ENCODE measurements at regions not wholly inside any gene's neighbourhood (a gene's known extent, or its start where the extent isn't known, plus 50 kb on each side); places are given as distances from the start of the nearest gene placed in this dataset.
A peak's percentile ranks its signal among the peaks of the same experiment; 100 is the strongest.

DNA sequence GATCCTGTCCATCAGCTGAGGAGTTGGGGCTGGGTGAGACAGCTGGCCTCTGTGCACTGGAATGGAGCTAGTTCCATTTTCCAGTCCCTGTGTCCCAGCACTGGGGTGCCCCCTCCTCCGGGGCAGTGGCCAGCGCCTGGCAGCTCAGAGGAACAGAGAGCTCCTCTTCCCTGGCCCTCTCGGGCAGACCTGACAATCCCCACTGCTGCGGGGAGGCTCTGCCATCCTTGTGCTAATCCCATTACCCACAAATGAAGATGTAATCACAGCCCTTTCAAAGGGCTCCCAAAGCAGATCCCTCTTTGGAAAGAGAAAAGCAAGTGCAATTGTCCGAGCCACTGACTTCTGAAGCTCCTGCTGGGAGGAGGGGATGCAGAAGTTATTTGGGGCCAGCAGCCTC lies 75.1 kb upstream of the MSX1 start:
- 56% methylated on average over 5 of the region's 5 CpGs for WGBS
- no peaks in the 10 kb centered on the region for H3K4me1 ChIP-seq (ENCODE audit: control insufficient read depth, insufficient read depth, low read length)
- ATAC-seq (no peak), DNase-seq (no peak)
- H3K27ac ChIP-seq (ENCODE audit: low read length) = no peak overlapping the region
- intact Hi-C loops (cut with DNase I) = no loop called here
- no peaks in the 10 kb centered on the region for H3K9me3 ChIP-seq (ENCODE audit: control insufficient read depth, low read length)
- H3K27me3 ChIP-seq (ENCODE audit: control insufficient read depth, insufficient read depth) = no peaks in the 10 kb centered on the region
- no peak overlapping the region for H3K4me3 ChIP-seq (ENCODE audit: low read length)

DNA sequence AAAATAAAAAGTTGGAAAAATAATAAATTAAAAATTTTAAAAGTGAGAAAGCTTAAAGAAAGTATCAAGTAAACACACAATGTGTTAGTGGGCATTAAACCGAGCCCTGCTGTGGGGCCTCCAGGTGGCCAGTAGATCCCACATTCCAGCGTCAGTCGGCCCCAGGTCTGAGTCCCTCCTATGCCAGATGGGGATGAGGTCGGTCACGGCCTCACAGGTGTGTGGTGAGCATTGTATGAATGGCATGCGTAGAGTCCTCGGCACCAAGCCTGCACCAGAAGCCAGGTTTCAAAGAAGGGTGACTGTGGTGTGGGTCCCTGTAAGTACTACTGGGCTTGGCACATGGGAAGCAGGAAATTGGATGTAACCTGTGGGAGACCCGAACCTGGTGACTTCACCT lies 75.6 kb upstream of the MSX1 start:
- Histone ChIP-seq H3K9me3 (ENCODE audit: control insufficient read depth, low read length) (no peaks in the 10 kb centered on the region), H3K4me1 (ENCODE audit: control insufficient read depth, insufficient read depth, low read length) (no peaks in the 10 kb centered on the region), H3K4me3 (ENCODE audit: low read length) (no peak overlapping the region), H3K27ac (ENCODE audit: low read length) (no peak overlapping the region), H3K27me3 (ENCODE audit: control insufficient read depth, insufficient read depth) (no peaks in the 10 kb centered on the region)
- DNase-seq (no peak), ATAC-seq (no peak)
- 80% methylated on average over 8 of the region's 8 CpGs for WGBS
- intact Hi-C loops (cut with DNase I) = no loop called here

DNA sequence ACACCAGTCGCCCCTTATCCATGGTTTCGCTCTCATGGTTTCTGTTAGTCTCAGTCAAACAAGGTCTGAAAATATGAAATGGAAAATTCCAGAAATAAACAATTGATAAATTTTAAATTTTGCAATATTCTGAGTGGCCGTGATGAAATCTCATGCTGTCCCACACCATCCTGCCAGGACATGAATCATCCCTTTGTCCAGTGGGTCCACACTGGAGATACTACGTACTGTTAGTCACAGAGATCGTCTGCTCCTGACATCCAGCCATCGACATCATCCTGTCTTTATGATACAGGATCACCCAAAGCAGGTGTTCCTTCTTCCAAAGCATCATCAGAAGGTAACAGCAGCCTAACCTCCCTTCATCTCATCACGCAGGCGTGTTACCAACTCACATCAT lies 76.5 kb upstream of the MSX1 start:
- WGBS = 68% methylated on average over 8 of the region's 8 CpGs
- H3K4me3 ChIP-seq (ENCODE audit: low read length) = no peak overlapping the region
- ATAC-seq = no peak

DNA sequence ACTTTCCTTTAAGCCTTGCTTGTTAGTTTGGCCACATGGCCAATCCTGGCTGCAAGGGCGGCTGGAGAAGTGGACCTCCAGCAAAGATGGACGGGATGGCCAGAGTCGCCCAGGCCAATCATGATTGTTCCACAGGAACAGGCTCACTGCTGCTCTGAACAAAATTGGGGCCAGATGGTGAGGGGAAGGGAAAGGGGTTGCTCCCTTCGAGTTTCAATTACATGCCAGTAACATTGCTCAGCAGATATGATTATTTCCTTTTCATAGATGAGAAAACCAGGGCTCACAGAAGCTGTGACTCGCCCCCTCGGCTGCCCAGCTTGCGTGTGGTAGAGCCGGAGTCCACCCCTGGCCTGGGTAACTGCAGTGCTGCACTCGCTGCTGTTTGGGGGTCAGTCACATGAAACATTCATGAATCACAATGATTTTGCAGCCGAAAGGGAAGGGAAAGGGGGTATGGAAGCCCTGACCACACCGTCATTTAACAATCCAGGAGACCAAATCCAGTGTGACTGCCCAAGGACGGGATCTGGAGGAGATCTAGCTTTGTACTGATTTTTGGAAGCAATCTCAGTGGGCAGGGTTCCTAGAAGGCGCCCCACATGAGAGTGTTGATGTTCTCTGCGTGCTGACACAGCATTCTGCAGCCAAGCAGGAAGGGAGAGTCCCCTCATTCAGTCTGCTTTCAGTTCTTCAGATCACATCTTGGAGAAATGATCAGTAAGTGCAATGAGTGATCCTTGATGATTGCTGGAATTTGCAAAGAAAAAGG lies 77.3 kb upstream of the MSX1 start:
- Histone ChIP-seq H3K27me3 (ENCODE audit: control insufficient read depth, insufficient read depth) (no peaks in the 10 kb centered on the region), H3K4me1 (ENCODE audit: control insufficient read depth, insufficient read depth, low read length) (no peaks in the 10 kb centered on the region), H3K27ac (ENCODE audit: low read length) (no peak overlapping the region), H3K9me3 (ENCODE audit: control insufficient read depth, low read length) (no peaks in the 10 kb centered on the region), H3K4me3 (ENCODE audit: low read length) (no peak overlapping the region)
- WGBS = 53% methylated on average over 14 of the region's 14 CpGs
- DNase-seq = no peak
- intact Hi-C loops (cut with DNase I) = no loop called here
- ATAC-seq = no peak

More for the DNA sequence above, 76.5 kb upstream of the MSX1 start:
- intact Hi-C loops (cut with DNase I) = no loop called here
- Histone ChIP-seq H3K9me3 (ENCODE audit: control insufficient read depth, low read length) (no peaks in the 10 kb centered on the region), H3K4me1 (ENCODE audit: control insufficient read depth, insufficient read depth, low read length) (no peaks in the 10 kb centered on the region), H3K27me3 (ENCODE audit: control insufficient read depth, insufficient read depth) (no peaks in the 10 kb centered on the region), H3K27ac (ENCODE audit: low read length) (no peak overlapping the region)
- no peak for DNase-seq

DNA sequence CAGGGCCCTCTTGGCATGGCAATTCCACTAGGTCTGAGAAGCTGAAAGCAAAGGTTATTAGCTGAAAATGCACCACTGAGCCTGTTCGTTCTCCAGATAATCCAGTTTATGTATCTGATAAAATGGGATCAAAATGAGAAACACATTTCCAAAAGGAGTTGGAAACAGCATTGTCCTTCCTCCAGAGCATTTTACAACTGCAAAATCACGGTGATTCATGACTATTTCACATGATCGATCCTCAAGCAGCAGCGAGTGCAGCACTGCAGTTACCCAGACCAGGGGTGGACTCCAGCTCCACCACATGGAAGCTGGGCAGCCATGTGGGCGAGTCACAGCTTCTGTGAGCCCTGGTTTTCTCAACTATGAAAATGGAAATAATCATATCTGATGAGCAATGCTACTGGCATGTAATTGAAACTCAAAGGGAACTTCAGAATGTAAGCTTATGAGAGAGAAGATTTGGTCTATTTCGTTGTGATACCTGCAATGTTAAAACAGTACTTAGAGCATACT lies 78.7 kb upstream of the MSX1 start:
- ATAC-seq = no peak

DNA sequence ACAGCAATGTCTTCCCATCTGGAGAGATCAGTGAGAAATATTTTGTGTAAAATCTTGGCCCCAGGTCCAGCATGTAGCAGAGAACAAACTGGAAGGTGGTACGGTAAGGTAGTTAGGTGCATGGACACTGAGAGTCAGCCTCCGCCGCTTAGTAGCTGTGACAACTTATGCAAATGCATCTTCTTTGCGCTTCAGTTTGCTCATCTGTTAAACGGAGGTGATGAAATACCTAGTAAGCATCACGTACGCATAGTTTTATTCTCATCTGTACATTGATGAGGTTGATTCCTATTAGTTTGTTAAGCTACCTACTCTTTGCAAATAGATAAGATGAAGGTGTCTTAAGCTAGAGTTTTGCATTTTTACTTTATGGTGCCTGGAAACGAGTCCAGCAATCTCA lies 80.0 kb upstream of the MSX1 start:
- WGBS = 85% methylated on average over 8 of the region's 8 CpGs
- intact Hi-C loops (cut with DNase I) = no loop called here
- no peaks in the 10 kb centered on the region for H3K27me3 ChIP-seq (ENCODE audit: control insufficient read depth, insufficient read depth)
- H3K9me3 ChIP-seq (ENCODE audit: control insufficient read depth, low read length) = no peaks in the 10 kb centered on the region
- no peaks in the 10 kb centered on the region for H3K4me1 ChIP-seq (ENCODE audit: control insufficient read depth, insufficient read depth, low read length)
- no peak overlapping the region for H3K27ac ChIP-seq (ENCODE audit: low read length)
- no peak for ATAC-seq
- no peak for DNase-seq
- H3K4me3 ChIP-seq (ENCODE audit: low read length) = no peak overlapping the region

More for the DNA sequence above, 78.7 kb upstream of the MSX1 start:
- no peak for DNase-seq
- H3K27me3 ChIP-seq (ENCODE audit: control insufficient read depth, insufficient read depth) = no peaks in the 10 kb centered on the region
- intact Hi-C loops (cut with DNase I) = no loop called here
- no peak overlapping the region for H3K4me3 ChIP-seq (ENCODE audit: low read length)
- no peak overlapping the region for H3K27ac ChIP-seq (ENCODE audit: low read length)
- H3K4me1 ChIP-seq (ENCODE audit: control insufficient read depth, insufficient read depth, low read length) = no peaks in the 10 kb centered on the region
- WGBS = 84% methylated on average over 6 of the region's 6 CpGs
- no peaks in the 10 kb centered on the region for H3K9me3 ChIP-seq (ENCODE audit: control insufficient read depth, low read length)

DNA sequence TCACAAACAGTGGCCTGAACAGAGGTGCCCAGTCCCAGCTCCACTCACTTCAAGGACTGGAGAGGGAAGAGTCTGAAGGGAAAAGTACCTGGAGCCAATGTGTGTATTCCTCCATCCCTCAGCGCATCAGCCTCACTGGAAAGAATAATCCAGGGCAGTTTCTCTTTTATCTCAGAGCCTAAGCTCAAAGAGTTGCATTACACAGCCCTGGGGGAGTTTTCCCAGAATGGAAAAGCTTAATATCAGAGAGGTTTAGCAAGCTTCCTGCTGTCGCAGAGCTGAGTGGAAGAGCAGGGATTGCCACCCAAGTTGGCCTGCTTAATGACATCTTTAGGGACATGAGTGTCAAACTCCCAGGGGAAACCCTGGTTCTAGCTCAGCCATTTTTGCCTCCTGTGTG lies 80.4 kb upstream of the MSX1 start:
- no peak for ATAC-seq
- no peak overlapping the region for H3K4me3 ChIP-seq (ENCODE audit: low read length)
- WGBS = 84% methylated on average over 2 of the region's 2 CpGs

DNA sequence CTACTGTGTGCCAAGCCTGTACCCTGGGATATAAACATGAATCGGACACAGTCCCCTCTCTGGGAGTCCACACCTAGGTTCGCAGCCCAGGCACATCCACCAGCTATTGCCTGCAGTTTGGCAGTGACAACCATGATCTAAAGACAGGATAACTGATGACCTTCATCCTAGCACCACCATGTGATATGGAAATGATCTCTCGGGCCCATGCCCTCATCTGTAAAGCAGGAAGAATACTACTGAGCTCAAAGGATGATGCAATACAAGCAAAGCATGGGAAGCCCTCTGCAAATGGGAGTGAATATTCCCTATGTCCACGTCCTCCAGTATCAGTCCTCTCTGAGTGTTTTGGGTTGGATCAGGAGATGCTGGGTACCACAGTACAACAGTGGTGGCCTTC lies 80.9 kb upstream of the MSX1 start:
- intact Hi-C loops (cut with DNase I) = no loop called here
- DNase-seq (no peak), ATAC-seq (no peak)
- Histone ChIP-seq H3K27me3 (ENCODE audit: control insufficient read depth, insufficient read depth) (no peaks in the 10 kb centered on the region), H3K4me3 (ENCODE audit: low read length) (no peak overlapping the region), H3K9me3 (ENCODE audit: control insufficient read depth, low read length) (no peaks in the 10 kb centered on the region), H3K27ac (ENCODE audit: low read length) (no peak overlapping the region), H3K4me1 (ENCODE audit: control insufficient read depth, insufficient read depth, low read length) (no peaks in the 10 kb centered on the region)
- 79% methylated on average over 4 of the region's 4 CpGs for WGBS

More for the DNA sequence above, 80.4 kb upstream of the MSX1 start:
- Histone ChIP-seq H3K4me1 (ENCODE audit: control insufficient read depth, insufficient read depth, low read length) (no peaks in the 10 kb centered on the region), H3K27ac (ENCODE audit: low read length) (no peak overlapping the region), H3K9me3 (ENCODE audit: control insufficient read depth, low read length) (no peaks in the 10 kb centered on the region), H3K27me3 (ENCODE audit: control insufficient read depth, insufficient read depth) (no peaks in the 10 kb centered on the region)
- intact Hi-C loops (cut with DNase I) = no loop called here
- no peak for DNase-seq

DNA sequence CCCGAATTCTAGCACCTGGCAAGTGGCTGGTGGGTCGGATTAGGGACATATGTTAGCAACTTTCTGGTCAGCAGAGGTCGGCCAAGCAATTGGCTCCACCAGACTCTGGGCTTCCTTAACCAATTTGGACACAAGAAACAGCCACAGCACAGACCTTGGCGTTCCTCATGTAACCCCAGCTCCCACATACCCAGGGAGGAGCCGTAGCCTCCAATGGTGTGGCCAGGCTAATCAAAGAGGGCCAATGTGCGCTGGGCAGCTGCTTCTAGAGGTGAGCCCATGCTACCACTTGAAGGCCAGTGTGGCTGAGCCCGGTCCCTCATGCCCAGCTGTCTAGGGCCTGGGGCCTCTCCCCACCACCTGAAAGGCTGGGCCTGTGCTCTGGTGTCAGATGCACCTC lies 82.5 kb upstream of the MSX1 start:
- Histone ChIP-seq H3K9me3 (ENCODE audit: control insufficient read depth, low read length) (no peaks in the 10 kb centered on the region), H3K27ac (ENCODE audit: low read length) (no peak overlapping the region), H3K4me3 (ENCODE audit: low read length) (no peak overlapping the region), H3K4me1 (ENCODE audit: control insufficient read depth, insufficient read depth, low read length) (no peaks in the 10 kb centered on the region), H3K27me3 (ENCODE audit: control insufficient read depth, insufficient read depth) (no peaks in the 10 kb centered on the region)
- no peak for DNase-seq
- 89% methylated on average over 7 of the region's 7 CpGs for WGBS
- ATAC-seq = no peak
- intact Hi-C loops (cut with DNase I) = no loop called here

DNA sequence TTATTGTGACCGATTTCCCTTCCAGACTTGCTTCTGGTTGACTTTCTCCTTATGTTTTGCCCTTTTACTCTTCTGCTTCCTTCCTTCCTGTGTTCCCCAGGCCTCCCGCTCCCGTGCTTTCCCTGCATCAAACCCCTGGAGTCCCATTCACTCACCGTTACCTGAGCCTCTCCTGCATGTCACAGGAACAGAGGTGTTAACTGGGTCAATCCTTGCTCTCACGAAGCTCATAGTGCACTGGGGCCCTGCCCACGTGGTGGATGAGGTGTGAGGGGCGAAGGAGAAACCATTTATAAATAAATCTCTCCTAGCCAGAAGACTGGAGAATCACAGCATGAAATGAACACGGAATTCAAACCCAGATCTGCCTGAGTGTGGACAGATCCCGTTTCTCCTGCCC lies 83.1 kb upstream of the MSX1 start:
- ATAC-seq = no peak
- no peaks in the 10 kb centered on the region for H3K27me3 ChIP-seq (ENCODE audit: control insufficient read depth, insufficient read depth)
- H3K27ac ChIP-seq (ENCODE audit: low read length) = no peak overlapping the region
- intact Hi-C loops (cut with DNase I) = no loop called here
- H3K9me3 ChIP-seq (ENCODE audit: control insufficient read depth, low read length) = no peaks in the 10 kb centered on the region
- no peak for DNase-seq
- no peaks in the 10 kb centered on the region for H3K4me1 ChIP-seq (ENCODE audit: control insufficient read depth, insufficient read depth, low read length)
- WGBS = 68% methylated on average over 9 of the region's 9 CpGs
- no peak overlapping the region for H3K4me3 ChIP-seq (ENCODE audit: low read length)

DNA sequence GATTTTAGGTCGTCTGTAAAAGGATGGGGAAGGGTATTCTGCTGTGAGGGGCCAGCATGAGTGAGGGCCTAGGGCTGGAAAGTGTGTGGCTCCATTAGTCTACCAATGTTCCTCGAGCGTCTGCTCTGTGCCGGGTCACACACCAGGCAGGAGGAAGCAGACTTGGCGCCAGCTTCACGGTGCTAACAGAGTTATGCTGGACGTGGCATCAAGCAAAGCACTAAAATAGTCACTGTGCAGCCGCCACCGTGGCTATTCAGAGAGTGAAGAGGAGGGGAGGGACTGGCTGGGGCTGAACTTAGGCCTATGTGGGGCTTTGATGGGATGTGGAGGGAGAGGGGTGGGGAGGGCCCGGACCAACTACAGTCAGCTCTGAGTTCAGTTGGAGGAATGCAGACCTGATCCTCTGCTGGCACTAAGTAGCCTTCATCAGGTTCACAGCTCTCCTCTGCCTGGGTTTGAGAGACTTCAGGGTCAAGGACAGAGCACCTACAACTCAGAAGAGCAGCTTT lies 83.9 kb upstream of the MSX1 start:
- H3K27ac ChIP-seq (ENCODE audit: low read length) = no peak overlapping the region
- H3K4me1 ChIP-seq (ENCODE audit: control insufficient read depth, insufficient read depth, low read length) = no peaks in the 10 kb centered on the region
- DNase-seq (peak in 2 of 3 donors; percentile 68 to 75), ATAC-seq (peak; percentile 69 to 78)
- WGBS = 55% methylated on average over 10 of the region's 10 CpGs
- H3K9me3 ChIP-seq (ENCODE audit: control insufficient read depth, low read length) = no peaks in the 10 kb centered on the region
- H3K27me3 ChIP-seq (ENCODE audit: control insufficient read depth, insufficient read depth) = no peaks in the 10 kb centered on the region
- intact Hi-C loops (cut with DNase I) = no loop called here
- H3K4me3 ChIP-seq (ENCODE audit: low read length) = no peak overlapping the region

Measured in right cardiac atrium (tissue), 5 donors.